ENCODE measurements at regions not wholly inside any gene's neighbourhood (a gene's known extent, or its start where the extent isn't known, plus 50 kb on each side); places are given as distances from the start of the nearest gene placed in this dataset.

GRCh38 chr18:51575171-51575570 lies 377.7 kb upstream of the MEX3C start:
- Histone ChIP-seq H3K27ac (no peak overlapping the region), H3K27me3 (no peaks in the 10 kb centered on the region), H3K36me3 (no peaks in the 10 kb centered on the region), H3K4me3 (no peak overlapping the region), H3K9me3 (peaks cover 0 to 5% (median 0%) of the 10 kb centered on the region in 4 donors), H3K4me1 (no peaks in the 10 kb centered on the region)
- no peak for DNase-seq
- no peak for TF ChIP-seq POLR2A (IDR thresholded peaks at IDR 0.05)
- TF ChIP-seq, protein P1, sequence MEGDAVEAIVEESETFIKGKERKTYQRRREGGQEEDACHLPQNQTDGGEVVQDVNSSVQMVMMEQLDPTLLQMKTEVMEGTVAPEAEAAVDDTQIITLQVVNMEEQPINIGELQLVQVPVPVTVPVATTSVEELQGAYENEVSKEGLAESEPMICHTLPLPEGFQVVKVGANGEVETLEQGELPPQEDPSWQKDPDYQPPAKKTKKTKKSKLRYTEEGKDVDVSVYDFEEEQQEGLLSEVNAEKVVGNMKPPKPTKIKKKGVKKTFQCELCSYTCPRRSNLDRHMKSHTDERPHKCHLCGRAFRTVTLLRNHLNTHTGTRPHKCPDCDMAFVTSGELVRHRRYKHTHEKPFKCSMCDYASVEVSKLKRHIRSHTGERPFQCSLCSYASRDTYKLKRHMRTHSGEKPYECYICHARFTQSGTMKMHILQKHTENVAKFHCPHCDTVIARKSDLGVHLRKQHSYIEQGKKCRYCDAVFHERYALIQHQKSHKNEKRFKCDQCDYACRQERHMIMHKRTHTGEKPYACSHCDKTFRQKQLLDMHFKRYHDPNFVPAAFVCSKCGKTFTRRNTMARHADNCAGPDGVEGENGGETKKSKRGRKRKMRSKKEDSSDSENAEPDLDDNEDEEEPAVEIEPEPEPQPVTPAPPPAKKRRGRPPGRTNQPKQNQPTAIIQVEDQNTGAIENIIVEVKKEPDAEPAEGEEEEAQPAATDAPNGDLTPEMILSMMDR (IDR thresholded peaks at IDR 0.05) = no peak

DNA sequence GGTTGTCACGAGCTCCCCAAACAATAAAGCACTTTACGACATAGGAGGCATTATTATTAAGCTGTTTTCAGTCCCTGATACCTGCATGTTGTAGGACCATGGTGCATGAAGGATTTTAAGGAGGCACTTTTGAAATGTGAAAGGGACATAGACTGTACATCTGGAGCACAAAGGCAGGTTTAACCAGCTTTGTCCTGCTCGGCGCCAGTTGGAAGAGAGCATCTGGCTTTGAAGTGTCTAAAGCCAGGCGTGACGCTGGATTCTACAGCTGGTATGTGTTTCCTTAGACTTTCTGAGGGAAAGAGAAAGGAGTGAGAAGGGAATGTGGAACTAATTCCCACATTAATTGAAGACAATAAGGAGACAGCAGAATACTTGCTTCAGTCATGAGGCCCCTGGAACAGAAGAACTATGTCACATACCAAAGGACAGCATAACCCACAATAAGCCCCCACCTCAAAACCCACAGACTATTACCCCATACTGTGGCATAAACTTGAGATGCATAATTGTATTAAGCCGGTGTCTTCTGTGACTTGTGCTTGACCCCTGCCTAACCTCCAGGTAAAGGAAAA lies 381.0 kb upstream of the MEX3C start:
- H3K27me3 ChIP-seq = no peaks in the 10 kb centered on the region
- H3K4me3 ChIP-seq = no peak overlapping the region
- DNase-seq = no peak
- TF ChIP-seq, protein P1 (IDR thresholded peaks at IDR 0.05) = no peak
- TF ChIP-seq POLR2A (IDR thresholded peaks at IDR 0.05) = no peak
- H3K4me1 ChIP-seq = no peaks in the 10 kb centered on the region
- H3K9me3 ChIP-seq = peaks cover 0 to 5% (median 0%) of the 10 kb centered on the region in 4 donors
- no peaks in the 10 kb centered on the region for H3K36me3 ChIP-seq
- no peak overlapping the region for H3K27ac ChIP-seq

DNA sequence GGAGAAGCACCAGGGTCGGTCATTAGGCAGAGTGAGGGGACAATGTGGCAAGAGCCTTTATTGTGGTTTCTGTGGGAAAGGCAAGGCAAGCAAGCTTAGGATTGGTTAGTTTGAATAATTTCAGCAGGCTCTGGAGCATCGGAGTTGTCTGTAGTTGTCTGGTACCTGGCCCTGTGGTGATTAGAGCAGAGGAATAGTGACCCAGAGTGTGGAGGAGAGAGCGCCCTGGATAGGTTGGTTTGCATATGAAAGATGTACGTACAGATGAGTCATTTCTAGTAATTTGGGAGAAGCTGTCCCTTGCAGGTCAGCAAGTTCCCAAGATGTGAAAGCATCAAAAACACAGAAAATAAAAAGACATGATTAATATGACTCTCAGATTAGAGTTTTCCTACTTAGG lies 383.1 kb upstream of the MEX3C start:
- Histone ChIP-seq H3K4me1 (no peaks in the 10 kb centered on the region), H3K4me3 (no peak overlapping the region), H3K27me3 (no peaks in the 10 kb centered on the region), H3K36me3 (no peaks in the 10 kb centered on the region), H3K9me3 (peaks cover 0 to 5% (median 0%) of the 10 kb centered on the region in 4 donors), H3K27ac (no peak overlapping the region)
- no peak for TF ChIP-seq POLR2A (IDR thresholded peaks at IDR 0.05)
- TF ChIP-seq, protein P1 (IDR thresholded peaks at IDR 0.05) = no peak
- no peak for DNase-seq

- Histone ChIP-seq H3K36me3 (no peaks in the 10 kb centered on the region), H3K9me3 (peaks cover 0 to 3% (median 0%) of the 10 kb centered on the region in 4 donors), H3K4me3 (no peak overlapping the region), H3K4me1 (no peaks in the 10 kb centered on the region), H3K27me3 (no peaks in the 10 kb centered on the region), H3K27ac (no peak overlapping the region)
- no peak for TF ChIP-seq POLR2A (IDR thresholded peaks at IDR 0.05)
- TF ChIP-seq, protein P1 (IDR thresholded peaks at IDR 0.05) = no peak
- no peak for DNase-seq
Measured at GRCh38 chr18:51582551-51582950, 385.1 kb upstream of the MEX3C start.

DNA sequence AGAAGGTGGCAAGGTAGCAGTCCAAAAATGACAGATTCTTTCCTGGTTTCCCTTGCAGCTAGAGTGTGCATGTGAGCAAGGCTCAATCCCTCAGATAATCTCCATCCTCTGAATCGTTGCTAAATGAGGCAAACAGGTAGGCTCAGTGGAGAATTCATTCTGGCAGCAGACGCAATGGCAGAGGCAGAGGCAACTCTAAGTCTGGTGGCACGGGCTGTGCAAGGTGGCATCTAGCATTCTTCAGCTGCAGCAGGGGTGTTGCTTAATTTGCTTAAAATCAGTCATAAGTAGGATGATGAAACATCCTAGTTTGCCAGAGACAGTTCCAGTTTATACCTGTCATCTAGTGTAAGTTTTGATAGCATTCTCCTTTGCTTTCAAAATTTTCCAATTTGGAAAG lies 391.1 kb upstream of the MEX3C start:
- Histone ChIP-seq H3K36me3 (no peaks in the 10 kb centered on the region), H3K4me1 (no peaks in the 10 kb centered on the region), H3K27ac (no peak overlapping the region), H3K27me3 (no peaks in the 10 kb centered on the region), H3K4me3 (no peak overlapping the region), H3K9me3 (no peaks in the 10 kb centered on the region)
- DNase-seq = no peak
- TF ChIP-seq, protein P1 (IDR thresholded peaks at IDR 0.05) = no peak
- no peak for TF ChIP-seq POLR2A (IDR thresholded peaks at IDR 0.05)

- no peak overlapping the region for H3K4me3 ChIP-seq
- no peaks in the 10 kb centered on the region for H3K27me3 ChIP-seq
- no peaks in the 10 kb centered on the region for H3K4me1 ChIP-seq
- no peak overlapping the region for H3K27ac ChIP-seq
- TF ChIP-seq, protein P1 (IDR thresholded peaks at IDR 0.05) = no peak
- TF ChIP-seq POLR2A (IDR thresholded peaks at IDR 0.05) = no peak
- no peak for DNase-seq
- H3K36me3 ChIP-seq = no peaks in the 10 kb centered on the region
- no peaks in the 10 kb centered on the region for H3K9me3 ChIP-seq
Measured at GRCh38 chr18:51593931-51594330, 396.4 kb upstream of the MEX3C start.
